Dermis blood vessel endothelial cell (primary cell): ENCODE measurements at regions not wholly inside any gene's neighbourhood (a gene's known extent, or its start where the extent isn't known, plus 50 kb on each side); places are given as distances from the start of the nearest gene placed in this dataset.
"Not testable (repeated sequence)": the region's sequence is repeated elsewhere in the genome, so short reads cannot be mapped to it uniquely, and the experiment has no call there.

Experiments used
- DNase-seq: peaks from one replicate; pipeline ENCODE4 v3.0.0; 2010

DNA sequence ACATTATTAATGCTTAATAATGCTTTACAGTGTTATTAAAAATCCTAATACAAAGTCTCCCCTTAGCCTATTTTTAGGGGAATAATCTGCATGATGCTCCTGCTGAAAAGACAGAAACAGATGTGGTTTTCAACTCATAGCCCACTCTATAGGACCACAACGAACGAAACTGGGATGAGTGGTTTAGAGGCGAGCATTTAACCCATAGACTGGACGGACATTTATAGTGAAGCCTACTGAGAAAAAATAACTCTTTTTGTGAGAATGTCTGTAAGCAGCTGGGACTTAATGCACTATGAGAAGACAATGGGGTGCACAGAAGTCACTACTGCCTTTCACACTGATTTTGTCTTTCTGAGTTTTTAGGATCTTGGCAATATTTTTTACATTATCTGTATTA is 1599.6 kb upstream of the B3GALT2 start:
- no peak for DNase-seq

DNA sequence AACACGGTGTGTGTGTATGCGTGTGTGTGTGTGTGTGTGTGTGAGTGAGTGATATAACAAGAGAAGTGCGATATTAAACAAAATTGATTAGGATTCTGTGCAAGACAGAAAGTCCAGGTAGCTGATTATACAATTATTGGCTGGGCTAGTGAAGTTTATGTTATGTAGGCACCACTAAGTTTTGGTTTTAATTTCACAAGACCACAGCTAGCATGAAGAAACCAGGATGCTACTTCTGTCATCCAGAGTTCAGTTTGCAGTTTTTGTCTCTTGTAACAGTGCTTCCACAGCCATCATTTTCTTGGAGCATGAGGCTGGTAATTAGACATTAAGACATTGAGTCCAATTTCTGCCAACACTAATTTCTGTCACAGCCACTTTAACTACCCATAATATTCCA is 1590.2 kb upstream of the B3GALT2 start:
- DNase-seq = no peak

DNA sequence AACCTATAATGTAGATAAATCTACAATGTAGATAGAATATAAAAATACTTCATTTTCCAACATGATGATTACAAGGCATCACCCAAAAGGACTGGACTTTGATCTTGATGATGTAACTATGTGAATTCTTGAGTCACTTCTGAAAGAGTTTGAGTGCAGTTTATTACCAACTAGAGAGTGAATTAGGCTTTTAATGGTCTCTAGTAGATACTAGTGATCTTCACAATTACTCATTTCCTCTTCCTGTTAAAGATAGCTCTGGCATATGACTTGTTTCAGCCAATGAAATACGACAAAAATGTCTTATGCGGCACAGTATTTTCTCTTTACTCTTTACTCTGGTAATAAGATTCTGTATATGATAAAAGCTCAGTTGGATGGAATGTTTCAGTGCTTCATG is 1588.1 kb upstream of the B3GALT2 start:
- DNase-seq = no peak

DNA sequence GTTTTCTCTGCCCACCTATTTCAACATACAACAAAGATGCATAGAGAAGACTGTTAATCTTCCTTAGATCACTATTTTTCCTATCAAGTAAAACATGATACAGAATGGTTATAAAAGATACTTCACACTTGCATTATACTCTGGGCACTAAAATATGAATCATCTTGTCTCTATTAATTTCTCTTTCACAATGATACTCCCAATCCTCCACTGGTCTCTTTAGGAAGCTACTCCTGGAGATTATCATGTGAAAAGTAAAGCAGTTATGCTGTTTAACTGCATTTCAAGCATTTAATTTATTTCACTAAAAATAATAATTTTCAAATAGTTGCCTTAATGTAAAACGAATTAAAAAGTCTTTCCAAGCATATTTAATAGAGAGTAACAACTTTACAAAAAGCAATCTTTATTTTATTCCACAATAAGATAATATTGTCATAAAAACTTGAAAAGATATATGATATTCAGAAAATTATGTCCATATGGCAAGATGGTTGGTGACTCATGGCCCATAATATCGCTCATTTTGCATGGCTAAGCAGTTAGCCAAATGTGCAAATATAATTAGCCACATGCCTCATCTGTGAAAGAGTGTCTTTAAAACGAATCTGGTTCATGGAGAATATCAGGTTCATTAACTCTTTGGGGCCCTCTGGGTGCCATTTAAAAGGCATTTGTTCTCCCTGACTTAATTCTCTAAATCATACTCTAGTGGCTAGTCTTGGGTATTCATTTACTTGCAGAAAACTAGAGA is 1569.0 kb upstream of the B3GALT2 start:
- DNase-seq = no peak

DNA sequence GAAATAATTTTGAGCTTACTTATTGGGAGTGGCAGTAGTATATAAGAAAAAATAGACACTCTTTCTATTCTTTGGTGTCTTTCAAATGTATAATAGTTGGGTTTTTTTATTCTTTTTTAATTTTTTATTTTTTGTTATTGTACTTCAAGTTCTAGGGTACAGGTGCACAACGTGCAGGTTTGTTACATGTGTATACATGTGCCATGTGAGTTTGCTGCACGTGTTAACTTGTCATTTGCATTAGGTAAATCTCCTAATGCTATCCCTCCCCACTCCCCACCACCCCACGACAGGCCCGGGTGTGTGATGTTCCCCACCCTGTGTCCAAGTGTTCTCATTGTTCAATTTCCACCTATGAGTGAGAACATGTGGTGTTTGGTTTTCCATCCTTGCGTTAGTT is 1552.4 kb upstream of the B3GALT2 start:
- DNase-seq = not testable (repeated sequence)

DNA sequence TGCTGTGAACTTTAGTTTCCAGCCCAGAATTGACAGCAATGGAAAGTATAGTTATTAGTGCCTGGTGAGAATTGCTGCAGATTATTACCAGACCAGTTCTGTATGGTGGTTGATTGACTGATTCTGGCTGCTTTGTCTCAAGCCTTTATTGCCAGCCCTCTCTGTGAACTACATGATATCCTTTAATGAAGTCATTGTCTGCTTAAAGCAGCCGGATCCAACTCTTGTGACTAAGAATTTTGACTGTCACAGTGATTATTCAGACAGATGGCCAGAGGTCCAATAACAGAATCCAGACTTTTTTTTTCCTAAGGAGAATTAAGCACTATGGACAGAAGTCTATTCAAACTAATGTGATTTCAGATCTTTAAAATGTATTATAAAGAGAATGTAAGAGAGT is 1548.6 kb upstream of the B3GALT2 start:
- DNase-seq = no peak

DNA sequence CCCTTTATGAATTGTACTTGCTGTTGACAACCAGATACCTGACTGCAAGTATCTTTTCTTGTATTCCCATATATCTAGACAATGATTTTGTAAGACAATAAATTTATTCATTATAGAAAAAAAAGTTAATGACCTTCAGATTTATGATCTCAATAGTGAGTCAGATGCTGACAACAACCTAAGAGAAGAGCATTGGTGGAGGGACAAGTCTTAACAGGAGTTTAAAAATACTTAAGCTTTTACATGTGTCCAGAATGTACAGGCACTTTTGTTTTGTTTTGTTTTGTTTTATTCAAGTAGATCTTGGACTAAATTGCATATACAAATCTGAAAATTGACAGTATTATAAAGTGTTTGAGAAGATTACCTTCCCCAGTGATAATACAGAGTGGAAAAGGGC is 1544.6 kb upstream of the B3GALT2 start:
- no peak for DNase-seq

DNA sequence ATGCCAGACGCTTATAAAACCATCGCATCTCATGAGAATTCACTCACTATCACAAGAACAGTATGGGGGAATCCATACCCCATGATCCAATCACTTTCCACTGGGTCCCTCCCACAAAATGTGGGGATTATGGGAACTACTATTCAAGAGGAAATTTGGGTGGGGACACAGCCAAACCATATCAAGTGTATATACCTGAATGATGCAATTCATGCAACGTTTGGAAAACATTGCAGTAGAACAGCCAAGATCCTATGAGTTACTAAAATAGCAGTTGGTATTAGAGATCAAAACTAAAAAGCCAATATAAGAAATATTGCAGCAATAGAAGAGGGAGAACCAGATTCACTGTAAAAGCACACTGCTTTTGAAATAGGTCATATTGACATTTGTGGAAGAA is 1543.9 kb upstream of the B3GALT2 start:
- DNase-seq = no peak

DNA sequence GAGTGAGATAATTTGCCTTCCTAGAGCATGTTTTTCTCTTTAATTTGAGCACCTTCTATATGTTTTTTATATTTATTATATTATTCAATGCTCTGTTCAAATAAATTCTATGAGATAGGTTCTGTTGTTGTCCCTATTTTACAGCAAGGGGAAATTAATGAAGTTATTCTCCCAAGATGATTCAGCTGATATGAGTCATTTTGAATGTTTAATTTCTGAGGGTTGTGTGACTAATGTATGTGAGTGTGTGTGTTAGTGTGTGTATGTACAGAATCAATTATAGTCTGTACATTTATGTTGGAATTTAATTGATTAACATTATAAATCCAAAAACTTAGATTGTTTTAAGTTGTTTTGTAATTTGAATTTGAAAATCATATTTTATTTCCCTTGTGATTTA is 1536.7 kb upstream of the B3GALT2 start:
- DNase-seq = no peak

DNA sequence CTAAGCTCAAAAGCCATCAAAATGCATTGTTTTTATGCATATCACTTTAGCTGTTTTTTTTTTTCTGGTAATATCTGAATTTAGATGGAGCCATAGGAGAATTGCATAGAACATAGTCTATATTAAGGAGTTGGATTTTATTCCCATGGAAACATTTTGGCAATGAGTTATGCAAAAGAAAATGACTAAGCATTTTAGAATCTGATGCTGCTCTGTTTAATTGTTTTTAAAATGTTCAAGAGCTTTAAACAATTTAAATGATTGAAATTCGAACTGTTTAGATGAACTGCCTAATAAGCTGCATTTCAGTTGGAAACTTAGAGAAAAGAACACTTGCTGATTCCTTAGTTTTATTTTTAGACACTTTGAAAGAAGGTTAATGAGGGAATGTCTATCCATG is 1531.5 kb upstream of the B3GALT2 start:
- no peak for DNase-seq

DNA sequence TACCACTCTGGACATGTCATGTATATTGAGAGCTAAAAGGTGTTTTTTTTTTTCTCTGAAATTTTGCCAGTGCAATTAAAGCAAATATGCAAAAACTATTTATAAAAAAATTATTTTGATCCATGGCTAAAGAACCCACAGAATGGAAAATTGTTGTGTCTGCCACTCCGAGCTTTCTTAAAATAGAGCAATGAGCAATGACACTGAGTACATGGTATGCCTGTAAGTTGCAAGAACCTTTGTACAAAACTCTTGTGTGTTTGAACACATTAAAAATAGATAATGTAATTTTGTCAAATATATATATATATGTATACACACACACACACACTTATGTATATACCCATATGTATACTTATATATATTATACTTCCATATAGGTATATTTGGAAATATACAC is 1530.9 kb upstream of the B3GALT2 start:
- DNase-seq = no peak

DNA sequence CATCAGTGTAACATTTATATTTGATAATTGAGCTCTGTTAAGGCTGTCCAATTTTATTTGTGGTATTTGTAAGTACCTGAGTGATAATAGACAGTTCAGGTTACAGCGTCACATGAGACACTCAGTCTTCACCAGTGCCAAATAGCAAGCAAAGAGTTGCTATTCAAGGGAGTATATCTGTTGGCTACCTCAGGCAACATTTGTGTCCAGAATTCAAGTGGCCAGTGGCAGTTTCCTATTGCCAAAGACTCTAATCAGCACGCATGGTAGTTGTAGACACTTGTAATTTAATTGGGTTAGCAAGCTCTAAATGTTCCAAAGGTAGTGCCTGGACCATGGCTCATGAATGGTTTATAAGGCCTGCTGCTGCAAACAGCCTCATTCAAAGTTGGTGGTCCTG is 1524.3 kb upstream of the B3GALT2 start:
- DNase-seq = no peak

DNA sequence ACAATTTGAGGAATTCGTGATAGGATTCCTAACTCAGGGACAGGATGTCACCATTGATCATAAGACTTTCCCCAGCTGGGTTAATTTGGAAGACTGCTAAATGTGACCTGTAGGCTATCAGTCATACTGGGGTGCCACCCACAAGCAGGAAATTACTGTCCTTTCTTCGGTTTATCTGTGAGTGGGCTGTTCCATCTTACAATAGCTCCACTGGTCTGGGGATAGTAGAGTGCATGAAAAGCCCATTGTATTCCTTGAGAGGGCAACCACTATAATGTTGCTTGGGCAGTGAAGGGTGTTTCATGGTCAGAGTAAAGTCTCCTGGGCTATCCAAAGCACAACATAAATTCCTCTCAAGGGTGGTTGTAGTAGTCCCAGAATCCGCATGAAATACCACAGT is 1523.0 kb upstream of the B3GALT2 start:
- no peak for DNase-seq

DNA sequence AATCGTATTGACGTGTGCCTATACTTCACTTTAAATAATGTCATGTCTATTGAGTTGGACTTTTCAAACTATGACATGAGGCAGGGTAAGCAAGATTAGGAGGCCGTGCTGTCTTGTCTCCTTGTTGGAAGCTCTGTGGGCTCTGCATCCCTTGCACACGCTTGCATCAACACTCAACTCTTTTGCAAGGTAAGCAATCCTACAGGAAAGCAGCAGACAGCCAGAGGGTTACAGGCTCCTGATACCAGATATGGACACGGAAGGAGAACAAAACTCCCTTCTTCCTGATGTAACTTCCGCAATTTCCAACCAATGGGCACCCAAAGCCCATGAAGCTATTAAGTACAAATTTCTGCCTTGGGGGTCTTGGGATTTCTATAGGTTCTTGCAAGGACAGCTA is 1520.7 kb upstream of the B3GALT2 start:
- no peak for DNase-seq

DNA sequence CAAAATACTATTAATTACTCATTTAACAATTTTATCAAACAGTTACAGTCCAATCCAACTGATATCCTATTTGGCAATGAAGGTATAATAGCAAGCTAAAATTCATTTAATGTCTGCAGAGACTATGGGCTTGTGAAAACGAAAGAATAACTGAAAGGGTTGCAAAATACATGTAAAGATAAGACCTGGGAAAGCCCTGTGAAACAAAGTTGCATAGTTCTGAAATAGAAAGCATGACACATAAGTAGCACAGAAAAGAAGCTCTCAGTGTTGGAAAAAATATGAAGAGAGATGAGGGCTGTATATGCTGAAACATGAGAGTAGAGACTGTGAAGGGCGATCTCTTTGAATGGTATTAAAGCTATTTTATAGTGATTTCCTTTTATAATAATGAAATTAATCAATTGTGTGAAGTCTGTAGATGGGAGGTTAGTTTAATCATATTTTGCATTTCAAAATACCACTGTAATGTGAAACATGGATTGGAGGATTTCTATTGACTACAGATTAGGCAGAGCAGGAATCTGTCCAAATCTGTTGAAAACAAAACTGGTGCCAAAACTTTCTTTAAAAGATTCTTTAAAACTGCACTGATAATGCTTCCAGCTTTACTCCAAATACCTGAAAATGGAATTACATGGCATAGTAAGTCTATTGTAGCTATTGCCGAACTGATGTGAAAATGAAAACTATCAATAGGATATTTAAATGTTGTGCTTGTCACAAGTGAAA is 1518.9 kb upstream of the B3GALT2 start:
- DNase-seq = no peak

DNA sequence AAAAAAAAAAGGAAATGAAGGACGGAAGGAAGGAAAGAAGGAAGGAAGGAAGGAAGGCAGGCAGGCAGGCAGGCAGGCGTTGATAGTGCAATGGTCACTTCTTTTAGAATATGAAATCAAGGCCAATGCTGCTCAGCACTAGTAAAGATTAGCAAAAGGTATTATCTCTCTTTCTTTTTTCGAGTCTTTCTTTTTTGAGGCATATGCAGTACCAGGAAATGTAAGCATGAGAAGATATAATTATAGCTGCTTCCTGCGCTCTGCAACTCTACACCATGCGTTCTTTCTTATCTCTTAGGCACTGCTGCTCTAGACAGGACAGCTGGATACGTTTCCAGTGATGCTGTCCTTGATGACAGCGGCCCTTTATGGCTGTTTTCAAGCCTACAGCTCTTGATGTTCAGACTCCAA is 1512.5 kb upstream of the B3GALT2 start:
- DNase-seq = no peak

DNA sequence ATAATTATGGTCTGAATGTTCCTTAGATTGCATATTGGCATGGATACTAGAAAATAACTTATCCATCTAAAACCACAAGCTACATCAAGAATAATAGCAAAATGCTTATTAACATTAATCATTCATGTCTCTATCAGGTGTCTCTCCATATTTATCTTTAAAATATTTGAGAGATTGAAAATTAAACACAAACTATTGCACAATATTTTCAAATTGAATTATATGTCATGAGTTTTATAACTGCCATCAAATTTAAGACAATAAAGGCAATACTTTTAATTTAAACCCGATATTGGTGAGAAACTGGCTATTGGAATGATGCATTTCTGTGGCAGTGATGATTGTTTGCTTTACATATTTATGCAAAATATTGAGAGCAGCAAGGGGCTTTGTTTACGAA is 1506.8 kb upstream of the B3GALT2 start:
- DNase-seq = no peak

DNA sequence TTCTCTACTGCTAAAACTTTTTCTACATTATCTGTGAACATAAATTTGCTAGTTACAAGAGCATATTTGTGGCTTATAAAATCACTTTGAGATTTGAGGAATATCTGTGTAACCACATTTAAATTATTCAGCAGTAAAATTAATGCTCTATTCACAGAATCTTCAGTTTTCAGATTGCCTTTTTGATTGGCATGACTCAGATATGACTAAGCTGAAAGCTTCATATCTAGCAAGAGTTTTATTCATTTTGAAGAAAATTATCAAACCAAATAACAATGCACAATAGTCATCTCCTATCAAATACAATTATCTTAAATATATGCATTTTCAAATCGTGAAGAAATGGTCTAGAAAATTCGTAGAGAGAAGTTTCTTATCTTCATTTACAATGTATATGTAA is 1498.2 kb upstream of the B3GALT2 start:
- no peak for DNase-seq

DNA sequence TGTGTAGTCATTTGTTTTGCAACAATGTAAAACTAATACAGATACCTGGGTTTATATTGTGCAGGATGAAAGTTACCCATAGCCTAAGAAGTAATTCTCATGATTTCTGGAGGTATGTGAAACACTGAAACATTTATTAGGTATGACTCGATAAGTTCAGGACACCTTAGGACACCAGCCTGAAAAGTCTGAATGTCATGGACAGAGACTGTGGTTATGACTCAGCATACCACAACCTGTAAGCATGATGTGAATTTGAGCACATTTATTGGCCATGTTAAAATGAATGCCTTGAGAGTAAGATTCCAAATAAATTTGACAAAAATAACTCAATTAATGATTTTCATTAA is 1471.7 kb upstream of the B3GALT2 start:
- no peak for DNase-seq

DNA sequence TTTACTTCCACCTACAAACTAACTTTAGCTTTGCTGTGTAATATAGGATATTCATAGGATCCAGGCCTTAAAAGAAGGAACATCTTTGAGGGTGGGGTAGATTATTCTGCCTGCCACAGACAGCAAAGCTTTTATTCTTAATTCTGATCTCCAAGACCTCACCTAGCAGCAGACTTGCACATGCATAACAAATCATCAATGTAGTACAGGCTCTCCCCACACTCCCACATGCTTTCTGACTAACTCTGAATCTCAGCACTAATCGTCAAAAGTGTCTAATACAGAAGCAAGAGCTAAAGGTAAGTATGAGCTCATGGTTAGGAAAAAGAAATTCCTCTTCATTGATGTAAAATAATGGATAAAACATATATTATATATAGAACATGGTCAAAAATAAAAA is 1468.5 kb upstream of the B3GALT2 start:
- no peak for DNase-seq

DNA sequence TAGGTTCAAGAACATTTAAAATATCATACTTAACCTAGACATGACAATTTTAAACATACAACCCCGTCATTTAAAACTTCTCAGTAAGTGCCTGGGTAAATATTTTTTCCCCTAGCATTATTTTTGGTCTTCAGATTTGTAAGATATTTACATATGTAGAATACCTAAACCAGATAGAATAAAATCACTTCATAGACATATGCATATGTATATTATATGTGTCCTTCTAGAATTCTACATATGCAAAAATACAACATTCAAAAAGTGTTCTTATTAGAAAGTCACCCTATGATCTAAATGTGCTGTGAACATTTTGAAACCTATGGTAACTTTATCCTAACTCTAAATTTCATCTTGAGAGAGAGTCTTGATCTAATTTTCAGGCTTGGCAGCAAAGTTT is 1467.0 kb upstream of the B3GALT2 start:
- DNase-seq = no peak

DNA sequence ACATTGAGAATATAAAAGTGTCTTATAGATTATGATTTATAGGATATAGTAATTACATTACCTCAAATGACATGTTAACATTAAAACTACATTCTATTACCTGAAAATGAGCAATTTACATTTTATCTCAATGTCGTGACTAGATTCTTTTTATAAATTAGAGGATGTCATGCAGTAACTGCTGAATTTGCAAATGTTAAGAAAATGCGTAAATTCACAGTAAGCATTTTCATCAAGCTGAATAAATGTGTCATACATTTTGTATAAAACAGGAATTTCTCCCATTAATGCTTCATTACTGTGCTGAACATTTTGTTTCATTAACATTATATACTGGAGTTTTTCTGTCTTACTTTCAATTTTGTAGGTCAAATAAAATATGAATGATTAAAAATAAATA is 1460.7 kb upstream of the B3GALT2 start:
- DNase-seq = no peak

DNA sequence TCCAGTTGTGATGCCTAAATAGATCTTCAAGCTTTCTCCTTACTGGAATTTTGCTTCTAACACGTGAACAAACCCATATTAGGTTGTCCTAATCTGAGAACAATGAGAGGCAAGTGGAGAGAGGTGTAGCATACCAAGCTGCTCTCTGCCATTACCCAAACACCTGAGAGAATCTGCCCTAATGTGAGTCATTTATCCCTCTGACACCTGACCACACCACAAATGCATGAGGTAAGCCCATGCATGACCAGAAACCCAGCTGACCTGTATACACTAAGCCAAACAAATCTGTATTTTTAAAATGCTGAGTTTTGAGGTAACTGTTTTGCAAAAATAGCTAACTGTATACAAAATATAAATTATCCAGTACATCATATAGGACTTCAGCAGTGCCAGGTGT is 1458.1 kb upstream of the B3GALT2 start:
- no peak for DNase-seq

DNA sequence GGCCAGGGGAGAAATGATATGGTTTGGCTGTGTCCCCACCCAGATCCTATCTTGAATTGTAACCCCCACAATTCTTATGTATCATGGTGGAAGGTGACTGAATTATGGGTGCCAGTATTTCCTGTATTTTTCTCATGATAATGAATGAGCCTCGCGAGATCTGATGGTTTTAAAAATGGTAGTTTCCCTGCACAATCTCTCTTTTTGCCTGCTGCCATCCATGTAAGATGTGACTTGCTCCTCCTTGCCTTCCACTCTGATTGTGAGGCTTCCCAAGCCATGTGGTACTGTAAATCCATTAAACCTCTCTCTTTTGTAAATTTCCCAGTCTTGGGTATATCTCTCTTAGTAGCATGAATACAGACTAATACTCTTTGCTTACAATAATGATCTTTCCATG is 1453.9 kb upstream of the B3GALT2 start:
- DNase-seq = no peak

DNA sequence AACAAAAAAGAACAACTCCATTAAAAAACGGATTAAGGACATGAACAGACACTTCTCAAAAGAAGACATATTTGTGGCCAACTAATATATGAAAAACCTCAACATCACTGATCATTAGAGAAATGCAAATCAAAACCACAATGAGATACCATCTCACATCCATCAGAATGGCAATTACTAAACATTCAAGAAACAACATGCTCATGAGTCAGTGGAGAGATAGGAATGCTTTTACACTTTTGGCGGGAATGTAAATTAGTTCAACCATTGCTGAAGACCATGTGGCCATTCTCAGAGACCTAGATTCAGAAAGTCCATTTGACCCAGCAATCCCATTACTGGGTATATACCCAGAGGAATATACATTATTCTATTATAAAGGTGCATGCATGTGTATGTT is 1442.6 kb upstream of the B3GALT2 start:
- DNase-seq = no peak
